Gastrocnemius medialis (tissue), 4 donors: ENCODE measurements at regions not wholly inside any gene's neighbourhood (a gene's known extent, or its start where the extent isn't known, plus 50 kb on each side); places are given as distances from the start of the nearest gene placed in this dataset.

ENCODE experiments used
- ATAC-seq, 2 donors: fragments of 150-250 bp; one replicate each; pipeline ENCODE4 v1.9.1; 2016
- DNase-seq, 2 donors: peaks; one replicate each; pipeline ENCODE4 v3.0.0-alpha.2; 2019
- H3K27ac ChIP-seq, 4 donors: fragments of 200-600 bp; sonication (generic); 1 replicate in 1 of 4; 2 replicates in 3 of 4; pipeline ENCODE4 v1.5.1; 2016 to 2018; ENCODE audit warnings: mild to moderate bottlenecking in 2 of 4, moderate library complexity in 1 of 4
- H3K27me3 ChIP-seq, 3 donors: fragments of 200-600 bp; sonication (generic) in 2 of 3; 1 replicate in 1 of 3; 2 replicates in 2 of 3; pipeline versions ENCODE4 v1.5.1 to v1.6.0; 2016 to 2019; ENCODE audit warnings: mild to moderate bottlenecking in 1 of 3, moderate library complexity in 1 of 3
- H3K36me3 ChIP-seq, 2 donors: fragments of 200-600 bp; sonication (generic) in 1 of 2; one replicate each; pipeline ENCODE4 v1.5.1; 2017 to 2018
- H3K4me1 ChIP-seq, 2 donors: fragments of 200-600 bp; sonication (generic) in 1 of 2; one replicate each; pipeline ENCODE4 v1.5.1; 2016 to 2017; ENCODE audit warnings: mild to moderate bottlenecking in 2 of 2
- H3K4me3 ChIP-seq, 4 donors: fragments of 200-600 bp; sonication (generic) in 3 of 4; 1 replicate in 1 of 4; 2 replicates in 3 of 4; pipeline ENCODE4 v1.5.1; 2016 to 2019; ENCODE audit warnings: mild to moderate bottlenecking in 2 of 4
- H3K9me3 ChIP-seq, 3 donors: fragments of 200-600 bp; sonication (generic) in 2 of 3; 1 replicate in 1 of 3; 2 replicates in 2 of 3; pipeline ENCODE4 v1.5.1; 2016 to 2019
- POLR2A ChIP-seq, 2 donors: fragments of 450-650 bp; IDR thresholded peaks; one replicate each; pipeline ENCODE4 v1.6.1; 2017; ENCODE audit warnings: antibody characterized with exemption in 2 of 2, mild to moderate bottlenecking in 2 of 2, moderate library complexity in 2 of 2
- in situ Hi-C, 4 donors: fragments of 200-750 bp; cut with MboI; loops; one replicate each; pipeline versions ENCODE4 v1.15.0 to v1.8.0; 2017; ENCODE audit warnings: low sequenced_read_pairs in 4 of 4
- intact Hi-C: fragments of 100-400 bp; cut with DNase I; formaldehyde crosslinking; loops from one replicate; pipeline ENCODE4 v1.15.1; 2023; ENCODE audit warnings: low total_unique reads
- TF ChIP-seq, protein P1 (sequence below), 5 experiments: fragments of 450-650 bp in 3 of 5; fragments of 200-600 bp in 2 of 5; sonication (generic) in 2 of 5; IDR thresholded peaks in 4 of 5; conservative IDR thresholded peaks in 1 of 5; 1 replicate in 4 of 5; 2 replicates in 1 of 5; pipeline ENCODE4 v1.5.1; 2016 to 2019; ENCODE audit warnings: antibody characterized with exemption in 5 of 5, mild to moderate bottlenecking in 3 of 5, moderate library complexity in 3 of 5

DNA sequence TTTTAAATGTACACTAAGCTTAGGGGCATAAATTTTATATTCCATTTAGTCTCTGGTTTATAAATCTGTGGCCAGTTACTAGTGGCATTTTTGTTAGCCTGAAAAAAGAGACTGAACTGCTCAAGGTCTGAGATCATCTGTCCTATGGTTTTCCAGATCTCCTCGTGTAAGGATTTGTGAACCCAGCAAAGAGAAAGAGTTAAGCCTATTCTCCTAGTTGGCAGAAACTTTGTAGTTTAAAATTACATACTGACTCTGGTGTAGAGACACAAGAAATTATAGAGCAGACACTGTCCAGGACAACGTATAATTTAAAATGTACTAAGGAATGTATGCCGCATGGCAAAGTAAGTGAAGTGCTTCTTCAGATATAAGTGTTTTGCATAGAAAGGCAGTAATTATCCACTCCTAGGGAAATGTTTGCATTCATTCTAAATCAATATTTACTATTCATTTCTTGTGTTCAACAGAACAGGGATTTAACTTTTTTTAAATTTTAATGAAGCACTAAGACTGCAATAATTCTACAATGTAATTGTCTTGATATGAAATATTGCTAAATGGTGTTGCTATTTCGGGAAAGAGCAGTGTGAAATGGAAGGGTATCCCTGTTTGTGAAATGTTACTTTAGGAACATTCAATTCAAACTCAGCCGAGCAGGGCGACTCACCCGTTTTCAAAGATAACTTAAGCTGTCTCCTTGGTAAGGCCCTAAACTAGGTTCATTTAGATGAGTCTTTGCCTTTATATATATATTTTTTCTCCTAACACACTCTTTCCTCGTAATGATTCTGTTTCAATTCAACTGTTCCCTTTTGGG is 508.4 kb upstream of the ZEB2 start:
- DNase-seq, result no peak
- in situ Hi-C loops (no loop called here), intact Hi-C loops (no loop called here)
- TF ChIP-seq, protein P1, sequence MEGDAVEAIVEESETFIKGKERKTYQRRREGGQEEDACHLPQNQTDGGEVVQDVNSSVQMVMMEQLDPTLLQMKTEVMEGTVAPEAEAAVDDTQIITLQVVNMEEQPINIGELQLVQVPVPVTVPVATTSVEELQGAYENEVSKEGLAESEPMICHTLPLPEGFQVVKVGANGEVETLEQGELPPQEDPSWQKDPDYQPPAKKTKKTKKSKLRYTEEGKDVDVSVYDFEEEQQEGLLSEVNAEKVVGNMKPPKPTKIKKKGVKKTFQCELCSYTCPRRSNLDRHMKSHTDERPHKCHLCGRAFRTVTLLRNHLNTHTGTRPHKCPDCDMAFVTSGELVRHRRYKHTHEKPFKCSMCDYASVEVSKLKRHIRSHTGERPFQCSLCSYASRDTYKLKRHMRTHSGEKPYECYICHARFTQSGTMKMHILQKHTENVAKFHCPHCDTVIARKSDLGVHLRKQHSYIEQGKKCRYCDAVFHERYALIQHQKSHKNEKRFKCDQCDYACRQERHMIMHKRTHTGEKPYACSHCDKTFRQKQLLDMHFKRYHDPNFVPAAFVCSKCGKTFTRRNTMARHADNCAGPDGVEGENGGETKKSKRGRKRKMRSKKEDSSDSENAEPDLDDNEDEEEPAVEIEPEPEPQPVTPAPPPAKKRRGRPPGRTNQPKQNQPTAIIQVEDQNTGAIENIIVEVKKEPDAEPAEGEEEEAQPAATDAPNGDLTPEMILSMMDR (IDR thresholded peaks at IDR 0.05 in 4 of 5, conservative IDR thresholded peaks at IDR 0.05 in 1 of 5), result no peak
- TF ChIP-seq POLR2A (IDR thresholded peaks at IDR 0.05), result no peak
- no peak for ATAC-seq
- H3K4me1 ChIP-seq, result no peaks in the 10 kb centered on the region
- no peaks in the 10 kb centered on the region for H3K36me3 ChIP-seq
- no peaks in the 10 kb centered on the region for H3K27me3 ChIP-seq
- no peak overlapping the region for H3K27ac ChIP-seq
- H3K9me3 ChIP-seq, result no peaks in the 10 kb centered on the region
- no peak overlapping the region for H3K4me3 ChIP-seq

DNA sequence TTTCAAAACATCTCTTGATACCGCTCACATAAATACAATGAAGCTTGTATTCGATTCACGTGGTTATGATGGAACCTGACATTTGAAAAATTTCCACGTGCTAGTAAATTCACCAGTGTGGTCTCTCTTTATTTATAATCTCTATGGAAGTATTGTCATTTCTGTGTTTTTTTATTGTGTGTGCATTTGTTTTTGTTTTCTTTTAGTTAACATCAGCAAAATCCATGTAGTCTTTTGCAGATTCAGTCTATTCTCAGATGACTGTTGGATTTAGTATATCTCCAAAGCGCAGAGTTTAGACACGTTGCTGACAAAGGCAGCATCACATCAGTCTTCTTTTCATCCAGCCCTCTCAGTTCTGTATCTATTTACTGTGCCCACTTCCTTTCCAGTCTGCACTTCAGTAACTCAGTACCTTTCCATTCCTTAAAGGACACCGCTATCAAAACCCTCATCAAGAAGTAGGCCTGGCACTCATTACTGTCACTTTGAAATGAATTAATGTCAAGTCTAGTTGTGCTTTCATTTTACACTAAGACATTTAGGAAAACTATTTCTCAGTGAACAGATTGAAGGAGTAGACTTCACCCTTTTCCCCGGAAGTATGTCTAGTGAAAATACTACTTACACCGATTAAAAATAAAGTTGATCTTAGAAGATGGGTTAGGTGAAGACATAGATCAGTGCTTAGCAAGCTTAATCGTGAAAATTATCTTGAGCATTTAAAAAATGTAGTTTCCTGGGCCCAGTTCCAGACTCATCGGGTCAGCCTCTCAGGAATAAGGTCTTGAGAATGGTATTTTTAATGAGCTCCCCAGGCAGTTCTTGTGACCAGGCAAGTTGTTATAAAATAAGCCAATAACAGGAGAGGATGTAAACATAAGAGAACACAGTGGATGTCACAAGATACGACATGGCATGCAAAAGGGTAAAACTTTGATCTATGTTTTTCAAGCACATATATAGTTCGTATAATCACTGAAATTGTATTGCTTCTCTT is 506.8 kb upstream of the ZEB2 start:
- in situ Hi-C loops (no loop called here), intact Hi-C loops (no loop called here)
- ATAC-seq, result no peak
- Histone ChIP-seq H3K9me3 (no peaks in the 10 kb centered on the region), H3K27ac (peak overlapping the region in 1 of 4 donors; percentile 5), H3K4me1 (no peaks in the 10 kb centered on the region), H3K36me3 (no peaks in the 10 kb centered on the region), H3K27me3 (no peaks in the 10 kb centered on the region), H3K4me3 (no peak overlapping the region)
- DNase-seq, result no peak
- no peak for TF ChIP-seq POLR2A (IDR thresholded peaks at IDR 0.05)
- TF ChIP-seq, protein P1 (IDR thresholded peaks at IDR 0.05 in 4 of 5, conservative IDR thresholded peaks at IDR 0.05 in 1 of 5), result no peak

DNA sequence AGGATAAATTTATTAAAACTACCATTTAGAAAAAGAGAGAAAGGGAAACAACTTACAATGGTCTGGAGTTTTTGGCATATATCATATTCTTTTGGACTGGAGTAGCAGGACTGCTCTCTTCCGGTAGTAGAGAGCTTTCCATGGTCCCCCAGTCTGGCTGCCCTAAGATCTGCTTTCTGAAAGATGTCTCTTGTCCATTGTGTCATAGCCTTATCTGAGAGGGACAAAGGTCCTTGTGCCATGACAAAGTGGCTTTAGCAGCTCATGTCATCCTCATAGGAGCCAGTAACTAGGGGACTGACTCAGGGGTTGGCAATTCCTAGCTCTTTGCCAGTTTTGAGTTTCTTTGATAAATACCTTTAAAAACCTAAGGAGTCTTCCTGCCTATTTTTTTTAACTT is 505.5 kb upstream of the ZEB2 start:
- Histone ChIP-seq H3K4me3 (no peak overlapping the region), H3K9me3 (no peaks in the 10 kb centered on the region), H3K4me1 (no peaks in the 10 kb centered on the region), H3K27ac (no peak overlapping the region), H3K27me3 (no peaks in the 10 kb centered on the region), H3K36me3 (no peaks in the 10 kb centered on the region)
- in situ Hi-C loops, result no loop called here
- ATAC-seq (no peak), DNase-seq (no peak)
- intact Hi-C loops, result no loop called here
- TF ChIP-seq, protein P1 (IDR thresholded peaks at IDR 0.05 in 4 of 5, conservative IDR thresholded peaks at IDR 0.05 in 1 of 5), result no peak
- TF ChIP-seq POLR2A (IDR thresholded peaks at IDR 0.05), result no peak

DNA sequence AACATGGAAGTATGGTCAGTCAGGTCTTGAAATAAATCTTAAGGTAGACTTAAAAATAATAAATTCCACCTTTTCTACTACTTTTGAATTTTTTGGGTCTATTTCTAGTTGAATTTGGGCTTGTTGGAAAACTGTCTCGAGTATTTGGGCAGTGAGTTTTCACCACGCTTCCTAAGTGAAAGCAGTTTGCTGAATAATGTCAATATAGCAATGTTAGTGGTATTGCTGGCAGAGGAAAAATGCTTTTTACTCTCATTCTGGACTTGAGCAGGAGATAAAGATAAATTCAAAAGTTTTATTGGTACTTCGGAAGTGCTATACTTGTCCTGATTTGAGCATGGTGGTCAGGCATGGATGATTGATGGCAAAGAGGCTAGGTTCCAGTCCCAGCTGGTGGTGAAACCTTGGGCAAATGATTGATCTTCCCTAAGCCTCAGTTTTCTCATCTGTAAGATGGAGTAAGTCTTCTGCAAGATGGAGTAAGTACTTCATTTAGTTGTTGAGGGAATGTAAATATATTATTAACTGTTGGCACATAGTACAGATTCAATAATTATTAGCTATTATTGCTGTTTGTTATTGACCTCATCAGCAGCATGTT is 503.5 kb upstream of the ZEB2 start:
- Histone ChIP-seq H3K9me3 (no peaks in the 10 kb centered on the region), H3K27ac (peak overlapping the region in 3 of 4 donors; percentile 14 to 47 (median 34)), H3K4me1 (no peaks in the 10 kb centered on the region), H3K36me3 (no peaks in the 10 kb centered on the region), H3K27me3 (no peaks in the 10 kb centered on the region), H3K4me3 (no peak overlapping the region)
- DNase-seq, result no peak
- intact Hi-C loops (no loop called here), in situ Hi-C loops (no loop called here)
- no peak for TF ChIP-seq POLR2A (IDR thresholded peaks at IDR 0.05)
- TF ChIP-seq, protein P1 (IDR thresholded peaks at IDR 0.05 in 4 of 5, conservative IDR thresholded peaks at IDR 0.05 in 1 of 5), result no peak
- no peak for ATAC-seq
